ENCODE measurements at regions not wholly inside any gene's neighbourhood (a gene's known extent, or its start where the extent isn't known, plus 50 kb on each side); places are given as distances from the start of the nearest gene placed in this dataset.

GRCh38 chr1:217275655-217276398, 355.1 kb downstream of the GPATCH2 start:
- DNase-seq (ENCODE audit: low spot score), result no peak
- in situ Hi-C loops (cut with MboI; ENCODE audit: low sequenced_read_pairs, unreplicated experiment), result no loop called here
- no peak for TF ChIP-seq CTCF (IDR thresholded peaks at IDR 0.05; ENCODE audit: borderline replicate concordance, control extremely low read depth, extremely low read depth, insufficient read depth, missing control alignments)

- in situ Hi-C loops (cut with MboI; ENCODE audit: low sequenced_read_pairs, unreplicated experiment), result no loop called here
- DNase-seq (ENCODE audit: low spot score), result no peak
- no peak for TF ChIP-seq CTCF (IDR thresholded peaks at IDR 0.05; ENCODE audit: borderline replicate concordance, control extremely low read depth, extremely low read depth, insufficient read depth, missing control alignments)
Measured at GRCh38 chr1:217274927-217275654, 355.8 kb downstream of the GPATCH2 start.

- DNase-seq (ENCODE audit: low spot score), result no peak
- TF ChIP-seq CTCF (IDR thresholded peaks at IDR 0.05; ENCODE audit: borderline replicate concordance, control extremely low read depth, extremely low read depth, insufficient read depth, missing control alignments), result no peak
- in situ Hi-C loops (cut with MboI; ENCODE audit: low sequenced_read_pairs, unreplicated experiment), result no loop called here
Measured at GRCh38 chr1:217274416-217274815, 356.5 kb downstream of the GPATCH2 start.

DNA sequence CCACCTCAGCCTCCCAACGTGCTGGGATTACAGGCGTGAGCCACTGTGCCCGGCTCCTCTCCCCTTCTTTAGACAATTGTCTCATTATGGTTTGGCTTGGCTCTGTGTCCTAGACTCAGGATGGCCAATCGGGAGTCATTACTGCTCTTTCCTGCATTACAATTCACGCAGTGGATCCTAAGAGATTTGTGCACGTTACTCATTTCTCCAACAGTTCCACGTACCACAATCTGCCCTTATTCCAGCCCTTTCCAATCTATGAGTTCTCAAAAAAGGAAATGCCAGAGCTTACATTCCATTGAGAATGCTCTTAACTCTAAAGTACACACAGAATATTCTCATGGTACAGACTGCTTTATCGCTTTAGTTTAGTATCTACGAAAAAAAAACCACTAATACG, 357.0 kb downstream of the GPATCH2 start:
- TF ChIP-seq CTCF (IDR thresholded peaks at IDR 0.05; ENCODE audit: borderline replicate concordance, control extremely low read depth, extremely low read depth, insufficient read depth, missing control alignments), result no peak
- DNase-seq (ENCODE audit: low spot score), result no peak
- in situ Hi-C loops (cut with MboI; ENCODE audit: low sequenced_read_pairs, unreplicated experiment), result no loop called here

- in situ Hi-C loops (cut with MboI; ENCODE audit: low sequenced_read_pairs, unreplicated experiment), result no loop called here
- no peak for DNase-seq (ENCODE audit: low spot score)
- no peak for TF ChIP-seq CTCF (IDR thresholded peaks at IDR 0.05; ENCODE audit: borderline replicate concordance, control extremely low read depth, extremely low read depth, insufficient read depth, missing control alignments)
Measured at GRCh38 chr1:217272385-217272784, 358.5 kb downstream of the GPATCH2 start.

DNA sequence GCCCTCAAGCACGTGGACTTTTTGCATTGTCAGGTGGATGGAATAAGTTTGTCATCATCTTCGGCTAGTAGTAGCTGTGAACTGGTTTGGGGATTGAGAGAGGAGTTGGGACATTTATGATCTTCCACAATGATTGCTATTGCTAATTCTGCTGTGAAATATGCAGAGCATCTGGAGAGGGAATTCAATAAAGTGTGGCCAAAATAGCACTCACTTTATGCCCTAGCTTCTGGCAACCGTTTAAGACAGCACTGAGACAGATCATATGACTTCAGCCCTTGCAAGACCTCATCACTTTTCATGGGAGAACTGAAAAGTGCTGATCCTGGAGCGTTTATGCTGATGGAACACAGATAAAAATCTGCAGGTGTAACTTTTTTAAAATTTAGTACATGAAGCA, 360.8 kb downstream of the GPATCH2 start:
- in situ Hi-C loops (cut with MboI; ENCODE audit: low sequenced_read_pairs, unreplicated experiment), result no loop called here
- no peak for DNase-seq (ENCODE audit: low spot score)
- no peak for TF ChIP-seq CTCF (IDR thresholded peaks at IDR 0.05; ENCODE audit: borderline replicate concordance, control extremely low read depth, extremely low read depth, insufficient read depth, missing control alignments)
